ENCODE measurements at regions not wholly inside any gene's neighbourhood (a gene's known extent, or its start where the extent isn't known, plus 50 kb on each side); places are given as distances from the start of the nearest gene placed in this dataset.

DNA sequence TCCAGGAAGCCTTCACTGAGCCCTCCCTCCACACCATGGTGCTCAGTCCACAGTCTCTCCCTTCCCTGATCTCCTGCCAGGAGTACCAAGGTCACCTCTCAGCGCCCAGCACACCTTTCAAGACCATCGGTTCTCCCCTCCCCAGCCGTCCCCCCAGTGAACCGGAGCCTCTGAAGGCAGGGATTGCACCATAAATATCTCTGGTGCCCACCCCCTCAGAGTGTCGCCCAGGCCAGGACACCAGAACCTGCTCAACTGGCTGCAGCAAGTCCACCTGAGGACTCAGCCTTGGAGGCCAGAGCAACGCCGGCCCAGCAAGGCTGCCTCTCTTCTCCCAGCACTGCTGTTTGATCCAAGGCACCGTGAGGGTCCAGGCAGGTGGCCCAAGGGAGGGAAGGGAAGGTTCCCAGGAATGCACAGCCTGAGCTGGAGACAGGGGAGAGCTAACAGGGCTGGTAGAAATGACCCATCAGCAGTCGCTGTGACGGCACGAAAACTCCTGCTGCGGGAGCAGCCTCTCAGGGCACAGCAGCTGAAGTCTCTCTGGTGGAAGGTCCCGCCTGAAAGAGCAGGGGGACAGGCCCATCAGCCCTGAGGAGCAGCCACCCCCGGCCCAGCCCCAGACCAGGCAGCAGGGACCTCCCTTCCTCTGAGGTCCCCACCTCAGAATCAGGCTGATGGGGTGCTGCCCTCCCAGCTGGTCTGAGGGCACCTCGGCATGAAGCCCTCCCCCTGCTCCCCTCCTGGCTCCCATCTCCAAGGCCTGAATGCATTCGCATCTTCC, 80.3 kb downstream of the BUD13 start:
- TF ChIP-seq EP300 (IDR thresholded peaks at IDR 0.05; ENCODE audit: borderline replicate concordance), result no peak
- TF ChIP-seq ZBTB7A (IDR thresholded peaks at IDR 0.05; ENCODE audit: low read depth), result no peak
- TF ChIP-seq FOXM1 (IDR thresholded peaks at IDR 0.05; ENCODE audit: borderline replicate concordance, low read depth), result no peak
- TF ChIP-seq, protein P1, sequence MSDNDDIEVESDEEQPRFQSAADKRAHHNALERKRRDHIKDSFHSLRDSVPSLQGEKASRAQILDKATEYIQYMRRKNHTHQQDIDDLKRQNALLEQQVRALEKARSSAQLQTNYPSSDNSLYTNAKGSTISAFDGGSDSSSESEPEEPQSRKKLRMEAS (IDR thresholded peaks at IDR 0.05), result no peak
- TF ChIP-seq EGR1 (IDR thresholded peaks at IDR 0.05), result no peak
- no peak for TF ChIP-seq CREB1 (IDR thresholded peaks at IDR 0.05; ENCODE audit: low read depth)
- TF ChIP-seq YY1 (IDR thresholded peaks at IDR 0.05; ENCODE audit: low read depth), result no peak
- no peak for TF ChIP-seq TCF12 (IDR thresholded peaks at IDR 0.05; ENCODE audit: low read depth)
- no peak for TF ChIP-seq TEAD4 (IDR thresholded peaks at IDR 0.05)
- no peak for TF ChIP-seq TAF1 (IDR thresholded peaks at IDR 0.05; ENCODE audit: low read depth)
- TF ChIP-seq, protein P2, sequence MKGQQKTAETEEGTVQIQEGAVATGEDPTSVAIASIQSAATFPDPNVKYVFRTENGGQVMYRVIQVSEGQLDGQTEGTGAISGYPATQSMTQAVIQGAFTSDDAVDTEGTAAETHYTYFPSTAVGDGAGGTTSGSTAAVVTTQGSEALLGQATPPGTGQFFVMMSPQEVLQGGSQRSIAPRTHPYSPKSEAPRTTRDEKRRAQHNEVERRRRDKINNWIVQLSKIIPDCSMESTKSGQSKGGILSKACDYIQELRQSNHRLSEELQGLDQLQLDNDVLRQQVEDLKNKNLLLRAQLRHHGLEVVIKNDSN (IDR thresholded peaks at IDR 0.05), result no peak
- TF ChIP-seq, protein P3, sequence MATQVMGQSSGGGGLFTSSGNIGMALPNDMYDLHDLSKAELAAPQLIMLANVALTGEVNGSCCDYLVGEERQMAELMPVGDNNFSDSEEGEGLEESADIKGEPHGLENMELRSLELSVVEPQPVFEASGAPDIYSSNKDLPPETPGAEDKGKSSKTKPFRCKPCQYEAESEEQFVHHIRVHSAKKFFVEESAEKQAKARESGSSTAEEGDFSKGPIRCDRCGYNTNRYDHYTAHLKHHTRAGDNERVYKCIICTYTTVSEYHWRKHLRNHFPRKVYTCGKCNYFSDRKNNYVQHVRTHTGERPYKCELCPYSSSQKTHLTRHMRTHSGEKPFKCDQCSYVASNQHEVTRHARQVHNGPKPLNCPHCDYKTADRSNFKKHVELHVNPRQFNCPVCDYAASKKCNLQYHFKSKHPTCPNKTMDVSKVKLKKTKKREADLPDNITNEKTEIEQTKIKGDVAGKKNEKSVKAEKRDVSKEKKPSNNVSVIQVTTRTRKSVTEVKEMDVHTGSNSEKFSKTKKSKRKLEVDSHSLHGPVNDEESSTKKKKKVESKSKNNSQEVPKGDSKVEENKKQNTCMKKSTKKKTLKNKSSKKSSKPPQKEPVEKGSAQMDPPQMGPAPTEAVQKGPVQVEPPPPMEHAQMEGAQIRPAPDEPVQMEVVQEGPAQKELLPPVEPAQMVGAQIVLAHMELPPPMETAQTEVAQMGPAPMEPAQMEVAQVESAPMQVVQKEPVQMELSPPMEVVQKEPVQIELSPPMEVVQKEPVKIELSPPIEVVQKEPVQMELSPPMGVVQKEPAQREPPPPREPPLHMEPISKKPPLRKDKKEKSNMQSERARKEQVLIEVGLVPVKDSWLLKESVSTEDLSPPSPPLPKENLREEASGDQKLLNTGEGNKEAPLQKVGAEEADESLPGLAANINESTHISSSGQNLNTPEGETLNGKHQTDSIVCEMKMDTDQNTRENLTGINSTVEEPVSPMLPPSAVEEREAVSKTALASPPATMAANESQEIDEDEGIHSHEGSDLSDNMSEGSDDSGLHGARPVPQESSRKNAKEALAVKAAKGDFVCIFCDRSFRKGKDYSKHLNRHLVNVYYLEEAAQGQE (IDR thresholded peaks at IDR 0.05; ENCODE audit: low read depth), result no peak
- TF ChIP-seq CEBPB (IDR thresholded peaks at IDR 0.05), result no peak

DNA sequence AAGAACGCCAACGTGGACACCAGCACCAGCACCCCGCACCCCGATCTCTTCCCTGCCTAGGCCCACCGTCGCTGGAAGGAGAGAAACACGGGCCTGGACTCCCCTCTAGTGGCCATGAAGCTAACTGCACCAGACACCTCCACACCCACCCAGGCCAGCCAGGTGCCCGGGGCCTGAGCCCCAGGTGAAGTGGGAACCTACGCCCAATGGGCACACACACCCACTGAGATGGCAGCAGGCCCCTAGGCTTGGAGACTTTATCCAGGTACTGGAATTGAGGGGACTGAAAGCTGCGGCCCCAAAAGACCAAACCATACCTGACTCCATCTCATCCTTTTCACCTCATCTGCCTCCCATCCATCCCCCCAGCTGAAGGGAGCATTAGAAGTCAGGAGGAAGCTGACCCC, 81.0 kb downstream of the BUD13 start:
- TF ChIP-seq RAD21 (IDR thresholded peaks at IDR 0.05; ENCODE audit: low read depth) (peak; percentile 89), FOXM1 (IDR thresholded peaks at IDR 0.05; ENCODE audit: borderline replicate concordance, low read depth) (no peak), YY1 (IDR thresholded peaks at IDR 0.05; ENCODE audit: low read depth) (no peak), TEAD4 (IDR thresholded peaks at IDR 0.05) (no peak), ZBTB7A (IDR thresholded peaks at IDR 0.05; ENCODE audit: low read depth) (no peak), CREB1 (IDR thresholded peaks at IDR 0.05; ENCODE audit: low read depth) (no peak), EP300 (IDR thresholded peaks at IDR 0.05; ENCODE audit: borderline replicate concordance) (no peak), NFIC (IDR thresholded peaks at IDR 0.05) (no peak)
- TF ChIP-seq, protein P3 (IDR thresholded peaks at IDR 0.05; ENCODE audit: low read depth), result no peak

DNA sequence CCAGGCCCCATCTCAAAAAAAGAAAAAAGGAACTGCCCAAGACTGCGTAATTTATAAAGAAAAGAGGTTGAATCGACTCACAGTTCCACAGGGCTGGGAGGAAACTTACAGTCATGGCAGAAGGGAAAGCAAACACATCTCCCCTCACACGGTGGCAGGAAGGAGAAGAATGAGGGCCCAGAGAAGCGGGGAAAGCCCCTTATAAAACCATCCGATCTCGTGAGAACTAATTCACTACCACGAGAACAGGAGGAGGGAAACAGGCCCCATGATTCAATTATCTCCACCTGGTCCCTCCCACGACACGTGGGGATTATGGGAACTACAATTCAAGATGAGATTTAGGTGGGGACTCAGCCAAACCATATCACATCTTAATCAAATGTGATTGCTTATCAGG, 82.2 kb downstream of the BUD13 start:
- TF ChIP-seq TEAD4 (IDR thresholded peaks at IDR 0.05) (no peak), CEBPB (IDR thresholded peaks at IDR 0.05) (no peak), CREB1 (IDR thresholded peaks at IDR 0.05; ENCODE audit: low read depth) (no peak), EGR1 (IDR thresholded peaks at IDR 0.05) (no peak), NFIC (IDR thresholded peaks at IDR 0.05) (no peak)

DNA sequence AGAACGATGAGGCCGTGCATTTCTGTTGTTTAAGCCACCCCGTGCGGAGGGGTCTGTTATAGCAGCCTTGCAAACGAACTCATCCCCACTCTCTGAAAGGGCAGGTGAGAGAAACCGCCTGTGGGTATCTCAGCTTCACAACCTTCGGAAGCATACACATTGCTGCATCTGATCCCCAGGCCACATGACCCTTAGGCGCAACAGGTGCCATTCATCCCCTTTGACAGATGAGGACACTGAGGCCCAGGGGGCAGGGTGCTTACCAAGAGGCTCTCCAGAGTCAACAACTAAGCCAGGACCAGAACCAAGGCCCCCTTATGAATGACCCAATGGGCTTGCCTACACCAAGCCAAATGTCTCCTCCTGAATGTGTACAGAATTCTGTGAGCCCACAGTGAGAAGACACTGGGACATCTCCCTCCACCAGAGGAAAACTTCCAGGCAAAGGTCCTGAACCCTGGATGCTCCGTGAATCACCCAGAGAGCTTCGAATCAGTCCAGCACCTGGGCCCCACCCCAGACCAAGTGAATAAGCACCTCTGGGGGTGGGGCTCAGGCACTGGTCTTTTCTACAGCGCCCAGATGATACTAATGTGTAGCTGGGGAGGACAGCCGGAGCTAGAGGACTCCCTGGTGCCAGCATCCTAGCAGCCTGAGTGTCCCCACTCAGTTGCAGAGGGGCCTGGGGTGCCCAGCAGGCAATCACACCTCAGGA, 83.2 kb downstream of the BUD13 start:
- no peak for TF ChIP-seq EP300 (IDR thresholded peaks at IDR 0.05; ENCODE audit: borderline replicate concordance)

DNA sequence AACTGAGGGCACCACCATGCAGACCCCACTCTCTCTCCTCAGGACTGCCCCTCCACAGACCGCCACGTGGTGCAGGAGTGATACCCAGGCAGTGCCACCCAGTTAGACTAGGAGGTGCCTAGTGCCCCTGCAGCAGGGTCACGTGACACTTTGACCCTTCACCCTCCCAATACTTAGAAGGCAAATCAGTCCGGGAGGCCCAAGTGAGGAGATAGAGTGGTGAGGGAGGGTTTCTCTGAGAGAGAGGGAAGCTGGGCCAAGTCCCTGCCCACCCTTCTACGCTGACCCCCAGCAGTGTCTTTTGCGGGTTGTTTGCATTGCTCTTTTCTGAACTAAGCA, 84.6 kb downstream of the BUD13 start:
- TF ChIP-seq EGR1 (IDR thresholded peaks at IDR 0.05), result no peak
- no peak for TF ChIP-seq TCF12 (IDR thresholded peaks at IDR 0.05; ENCODE audit: low read depth)
- no peak for TF ChIP-seq ZBTB7A (IDR thresholded peaks at IDR 0.05; ENCODE audit: low read depth)
- no peak for TF ChIP-seq NFIC (IDR thresholded peaks at IDR 0.05)
- no peak for TF ChIP-seq CREB1 (IDR thresholded peaks at IDR 0.05; ENCODE audit: low read depth)
- TF ChIP-seq CEBPB (IDR thresholded peaks at IDR 0.05), result no peak
- TF ChIP-seq EP300 (IDR thresholded peaks at IDR 0.05; ENCODE audit: borderline replicate concordance), result no peak
- no peak for TF ChIP-seq TAF1 (IDR thresholded peaks at IDR 0.05; ENCODE audit: low read depth)
- TF ChIP-seq, protein P2 (IDR thresholded peaks at IDR 0.05), result no peak
- TF ChIP-seq YY1 (IDR thresholded peaks at IDR 0.05; ENCODE audit: low read depth), result no peak
- TF ChIP-seq TEAD4 (IDR thresholded peaks at IDR 0.05), result no peak
- TF ChIP-seq, protein P3 (IDR thresholded peaks at IDR 0.05; ENCODE audit: low read depth), result no peak
- TF ChIP-seq FOXM1 (IDR thresholded peaks at IDR 0.05; ENCODE audit: borderline replicate concordance, low read depth), result no peak
- TF ChIP-seq RAD21 (IDR thresholded peaks at IDR 0.05; ENCODE audit: low read depth), result no peak
- TF ChIP-seq, protein P1 (IDR thresholded peaks at IDR 0.05), result no peak

Data from Ishikawa (cell line).